GM03348 (cell line): ENCODE measurements at regions not wholly inside any gene's neighbourhood (a gene's known extent, or its start where the extent isn't known, plus 50 kb on each side); places are given as distances from the start of the nearest gene placed in this dataset.

ENCODE experiments used
- DNase-seq: peaks from one replicate; pipeline ENCODE4 v3.0.0; 2012; ENCODE audit warnings: low spot score

GRCh38 chr6:129967427-129967826 is 51.0 kb upstream of the L3MBTL3 start:
- no peak for DNase-seq

GRCh38 chr6:129966125-129966524 is 52.3 kb upstream of the L3MBTL3 start:
- DNase-seq = no peak

DNA sequence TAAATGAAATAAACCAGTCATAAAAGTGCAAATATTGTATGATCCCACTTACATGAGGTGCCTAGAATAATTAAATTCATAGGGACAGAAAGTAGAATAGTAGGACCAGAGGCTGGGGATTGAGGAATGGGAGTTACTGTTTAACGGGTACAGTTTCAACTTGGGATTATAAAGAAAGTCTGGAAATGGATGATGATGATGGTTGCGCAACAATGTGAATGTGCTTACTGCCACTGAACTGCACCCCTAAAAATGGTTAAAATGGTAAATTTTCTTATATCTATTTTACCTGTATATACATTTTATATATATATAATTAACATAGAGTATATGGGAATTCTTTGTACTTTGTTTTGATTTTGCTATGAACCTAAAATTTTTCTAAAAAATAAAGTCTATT is 53.3 kb upstream of the L3MBTL3 start:
- no peak for DNase-seq

- no peak for DNase-seq
Observed at GRCh38 chr6:129959358-129959930, 58.9 kb upstream of the L3MBTL3 start.

GRCh38 chr6:129957941-129958898 is 60.2 kb upstream of the L3MBTL3 start:
- DNase-seq = no peak

- DNase-seq = no peak
Observed at GRCh38 chr6:129955584-129955983, 62.8 kb upstream of the L3MBTL3 start.

DNA sequence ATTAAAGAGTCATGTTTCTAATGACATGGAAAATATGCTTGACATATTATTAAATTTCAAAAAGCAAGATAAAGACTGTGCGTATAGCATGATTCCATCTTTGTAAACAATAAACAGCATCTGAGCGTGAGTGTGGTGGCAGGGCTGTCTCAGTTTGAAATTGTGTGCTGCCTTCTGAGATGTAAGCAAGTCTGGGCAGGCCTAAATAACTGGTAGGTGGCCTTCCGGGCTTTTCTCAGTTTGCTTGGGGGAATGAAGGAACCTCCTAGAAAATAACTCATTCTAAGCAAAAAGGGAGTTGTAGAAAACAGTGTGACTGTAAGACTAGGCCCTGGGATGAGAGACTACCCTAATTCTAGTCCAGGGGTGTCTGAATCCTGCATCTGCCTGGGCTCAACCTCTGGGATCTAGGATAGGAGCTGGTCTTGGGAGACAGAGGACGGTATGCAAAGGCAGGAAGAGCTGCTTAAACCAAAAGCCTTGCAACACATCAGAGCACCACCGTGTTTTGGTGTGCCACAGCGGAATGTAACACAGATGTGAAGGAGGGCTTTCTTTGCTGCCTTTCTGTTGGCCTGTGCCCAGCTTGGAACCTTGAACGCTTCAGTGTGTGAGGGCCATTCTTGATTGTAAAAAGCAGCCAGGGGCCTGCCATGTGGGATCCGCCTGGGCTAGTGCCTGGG is 63.5 kb upstream of the L3MBTL3 start:
- DNase-seq = no peak

- DNase-seq = no peak
Observed at GRCh38 chr6:129947797-129948196, 70.6 kb upstream of the L3MBTL3 start.

- no peak for DNase-seq
Observed at GRCh38 chr6:129946439-129947140, 71.8 kb upstream of the L3MBTL3 start.

GRCh38 chr6:129943637-129944271 is 74.6 kb upstream of the L3MBTL3 start:
- no peak for DNase-seq

- no peak for DNase-seq
Observed at GRCh38 chr6:129940454-129941195, 77.8 kb upstream of the L3MBTL3 start.

DNA sequence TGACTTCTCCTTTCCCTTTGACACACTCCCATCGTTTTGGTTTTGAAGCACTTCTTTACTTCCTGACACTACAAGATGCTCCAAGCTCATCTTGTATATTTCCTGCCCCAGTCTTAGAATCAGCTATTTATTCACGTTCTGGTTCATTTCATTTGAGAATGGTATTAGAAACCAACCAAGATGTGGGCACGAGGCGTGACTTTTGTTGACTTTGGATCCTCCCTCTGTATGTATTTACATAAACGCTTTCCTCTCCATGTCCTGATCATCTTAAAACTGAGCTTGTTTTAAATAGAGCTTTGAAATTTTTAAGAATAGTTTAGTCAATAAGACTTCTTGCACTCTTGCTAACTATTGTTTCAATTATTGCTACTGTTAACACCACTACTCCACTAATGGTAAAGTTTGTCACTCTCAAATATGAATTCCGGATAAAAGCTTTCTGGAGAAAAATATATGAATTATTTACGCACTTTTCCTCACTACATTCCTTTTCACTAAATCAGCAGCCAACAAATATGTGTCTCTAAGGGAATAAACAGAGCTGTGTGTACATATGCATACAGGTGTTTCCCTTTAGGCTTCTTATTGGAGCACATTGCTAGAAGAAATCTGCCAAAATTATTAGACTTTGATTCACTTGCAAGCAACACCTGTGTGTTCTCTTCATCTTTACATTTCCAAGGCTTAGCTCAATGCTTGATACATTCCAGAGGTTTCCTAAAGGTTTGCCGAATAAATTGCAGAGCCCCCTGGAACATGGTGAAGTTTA is 77.3 kb upstream of the TMEM244 start:
- no peak for DNase-seq

GRCh38 chr6:129936329-129937165 is 75.4 kb upstream of the TMEM244 start:
- peak; percentile 33 for DNase-seq

DNA sequence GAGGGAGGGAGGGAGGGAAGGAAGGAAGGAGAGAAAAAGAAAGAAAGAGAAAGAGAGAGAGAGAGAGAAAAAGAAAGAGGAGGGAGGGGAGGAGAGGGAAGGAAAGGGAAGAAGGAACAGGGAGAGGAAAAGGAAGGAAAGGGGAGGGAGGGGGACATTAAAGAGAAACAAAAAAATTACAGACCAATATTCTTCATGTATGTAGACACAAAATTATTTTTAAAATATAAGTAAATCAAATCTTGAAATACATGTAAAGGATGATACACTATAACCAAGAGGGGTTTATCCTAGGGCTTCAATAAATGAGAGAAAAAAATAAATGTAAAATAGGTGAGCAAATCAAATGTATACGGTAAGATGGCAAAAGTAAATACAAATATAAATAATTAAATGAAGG is 71.2 kb upstream of the TMEM244 start:
- no peak for DNase-seq

- peak; percentile 69 for DNase-seq
Observed at GRCh38 chr6:129929433-129929832, 68.3 kb upstream of the TMEM244 start.

GRCh38 chr6:129923530-129924250 is 62.6 kb upstream of the TMEM244 start:
- peak; percentile 34 for DNase-seq

- DNase-seq = no peak
Observed at GRCh38 chr6:129921169-129921817, 60.2 kb upstream of the TMEM244 start.
